Stimulated activated naive CD8-positive, alpha-beta T cell treated with anti-CD3 and anti-CD28 coated beads, Interleukin-15, Interleukin-2, amounts not matched to agents 100 ng/mL and 50 ng/mL, for 24 hours (primary cell): ENCODE measurements at regions not wholly inside any gene's neighbourhood (a gene's known extent, or its start where the extent isn't known, plus 50 kb on each side); places are given as distances from the start of the nearest gene placed in this dataset.

Experiments
- H3K27ac Mint-ChIP-seq: one replicate; pipeline ENCODE4 v1.8.0; 2021; ENCODE audit warnings: mild to moderate bottlenecking, mixed read lengths
- H3K27me3 Mint-ChIP-seq: one replicate; pipeline ENCODE4 v1.8.0; 2021; ENCODE audit warnings: mixed read lengths
- H3K36me3 Mint-ChIP-seq: one replicate; pipeline ENCODE4 v1.8.0; 2021; ENCODE audit warnings: low read depth, mixed read lengths
- H3K4me1 Mint-ChIP-seq: one replicate; pipeline ENCODE4 v1.8.0; 2021; ENCODE audit warnings: low read depth, mixed read lengths
- H3K4me3 Mint-ChIP-seq: one replicate; pipeline ENCODE4 v1.8.0; 2021; ENCODE audit warnings: mild to moderate bottlenecking, mixed read lengths
- H3K9me3 Mint-ChIP-seq: one replicate; pipeline ENCODE4 v1.8.0; 2021; ENCODE audit warnings: mixed read lengths

GRCh38 chr1:177746155-177746554 is 223.7 kb downstream of the SEC16B start:
- H3K36me3 Mint-ChIP-seq = no peaks in the 10 kb centered on the region
- no peaks in the 10 kb centered on the region for H3K27me3 Mint-ChIP-seq
- no peaks in the 10 kb centered on the region for H3K4me1 Mint-ChIP-seq
- H3K4me3 Mint-ChIP-seq = no peak overlapping the region
- H3K27ac Mint-ChIP-seq = no peak overlapping the region
- peaks cover 5% of the 10 kb centered on the region for H3K9me3 Mint-ChIP-seq

- H3K9me3 Mint-ChIP-seq = peaks cover 5% of the 10 kb centered on the region
- no peak overlapping the region for H3K4me3 Mint-ChIP-seq
- H3K27me3 Mint-ChIP-seq = no peaks in the 10 kb centered on the region
- no peaks in the 10 kb centered on the region for H3K36me3 Mint-ChIP-seq
- no peak overlapping the region for H3K27ac Mint-ChIP-seq
- no peaks in the 10 kb centered on the region for H3K4me1 Mint-ChIP-seq
Measured at GRCh38 chr1:177744906-177745305, 225.0 kb downstream of the SEC16B start.

GRCh38 chr1:177741476-177741875 is 228.4 kb downstream of the SEC16B start:
- H3K4me1 Mint-ChIP-seq = no peaks in the 10 kb centered on the region
- H3K36me3 Mint-ChIP-seq = no peaks in the 10 kb centered on the region
- H3K27ac Mint-ChIP-seq = no peak overlapping the region
- H3K27me3 Mint-ChIP-seq = no peaks in the 10 kb centered on the region
- H3K4me3 Mint-ChIP-seq = no peak overlapping the region
- no peaks in the 10 kb centered on the region for H3K9me3 Mint-ChIP-seq

- Mint-ChIP-seq H3K27me3 (no peaks in the 10 kb centered on the region), H3K9me3 (no peaks in the 10 kb centered on the region), H3K4me3 (no peak overlapping the region), H3K4me1 (no peaks in the 10 kb centered on the region), H3K36me3 (no peaks in the 10 kb centered on the region), H3K27ac (no peak overlapping the region)
Measured at GRCh38 chr1:177739780-177740179, 230.1 kb downstream of the SEC16B start.

- Mint-ChIP-seq H3K36me3 (no peaks in the 10 kb centered on the region), H3K9me3 (peaks cover 4% of the 10 kb centered on the region), H3K4me1 (no peaks in the 10 kb centered on the region), H3K27me3 (no peaks in the 10 kb centered on the region), H3K4me3 (no peak overlapping the region), H3K27ac (no peak overlapping the region)
Measured at GRCh38 chr1:177737456-177737855, 232.4 kb downstream of the SEC16B start.

- Mint-ChIP-seq H3K36me3 (no peaks in the 10 kb centered on the region), H3K4me3 (no peak overlapping the region), H3K9me3 (peaks cover 12% of the 10 kb centered on the region), H3K27ac (no peak overlapping the region), H3K4me1 (no peaks in the 10 kb centered on the region), H3K27me3 (no peaks in the 10 kb centered on the region)
Measured at GRCh38 chr1:177732178-177732577, 237.7 kb downstream of the SEC16B start.

GRCh38 chr1:177729646-177730045 is 240.2 kb downstream of the SEC16B start:
- Mint-ChIP-seq H3K27ac (no peak overlapping the region), H3K4me3 (no peak overlapping the region)

GRCh38 chr1:177723533-177723932 is 246.3 kb downstream of the SEC16B start:
- Mint-ChIP-seq H3K9me3 (peaks cover 28% of the 10 kb centered on the region), H3K36me3 (no peaks in the 10 kb centered on the region), H3K4me3 (no peak overlapping the region)

More at GRCh38 chr1:177729646-177730045, 240.2 kb downstream of the SEC16B start:
- Mint-ChIP-seq H3K9me3 (peaks cover 19% of the 10 kb centered on the region), H3K4me1 (no peaks in the 10 kb centered on the region), H3K36me3 (no peaks in the 10 kb centered on the region), H3K27me3 (no peaks in the 10 kb centered on the region)

GRCh38 chr1:177710696-177711620 is 258.9 kb downstream of the SEC16B start:
- H3K27ac Mint-ChIP-seq = no peak overlapping the region
- no peaks in the 10 kb centered on the region for H3K4me1 Mint-ChIP-seq
- H3K27me3 Mint-ChIP-seq = no peaks in the 10 kb centered on the region
- H3K9me3 Mint-ChIP-seq = no peaks in the 10 kb centered on the region
- H3K4me3 Mint-ChIP-seq = no peak overlapping the region
- no peaks in the 10 kb centered on the region for H3K36me3 Mint-ChIP-seq

More at GRCh38 chr1:177723533-177723932, 246.3 kb downstream of the SEC16B start:
- Mint-ChIP-seq H3K27ac (no peak overlapping the region), H3K27me3 (no peaks in the 10 kb centered on the region), H3K4me1 (no peaks in the 10 kb centered on the region)

- H3K9me3 Mint-ChIP-seq = no peaks in the 10 kb centered on the region
- H3K4me3 Mint-ChIP-seq = no peak overlapping the region
Measured at GRCh38 chr1:177708406-177708805, 261.5 kb downstream of the SEC16B start.

GRCh38 chr1:177706977-177707376 is 262.9 kb downstream of the SEC16B start:
- Mint-ChIP-seq H3K27ac (no peak overlapping the region), H3K4me3 (no peak overlapping the region), H3K36me3 (no peaks in the 10 kb centered on the region), H3K4me1 (no peaks in the 10 kb centered on the region), H3K27me3 (no peaks in the 10 kb centered on the region), H3K9me3 (no peaks in the 10 kb centered on the region)

More at GRCh38 chr1:177708406-177708805, 261.5 kb downstream of the SEC16B start:
- Mint-ChIP-seq H3K27me3 (no peaks in the 10 kb centered on the region), H3K4me1 (no peaks in the 10 kb centered on the region), H3K27ac (no peak overlapping the region), H3K36me3 (no peaks in the 10 kb centered on the region)

GRCh38 chr1:177705839-177706238 is 264.0 kb downstream of the SEC16B start:
- H3K4me1 Mint-ChIP-seq = no peaks in the 10 kb centered on the region
- no peaks in the 10 kb centered on the region for H3K9me3 Mint-ChIP-seq
- H3K27ac Mint-ChIP-seq = no peak overlapping the region
- no peaks in the 10 kb centered on the region for H3K27me3 Mint-ChIP-seq
- no peaks in the 10 kb centered on the region for H3K36me3 Mint-ChIP-seq
- no peak overlapping the region for H3K4me3 Mint-ChIP-seq

- no peaks in the 10 kb centered on the region for H3K27me3 Mint-ChIP-seq
- H3K4me1 Mint-ChIP-seq = no peaks in the 10 kb centered on the region
- H3K27ac Mint-ChIP-seq = no peak overlapping the region
- no peaks in the 10 kb centered on the region for H3K36me3 Mint-ChIP-seq
- no peak overlapping the region for H3K4me3 Mint-ChIP-seq
- no peaks in the 10 kb centered on the region for H3K9me3 Mint-ChIP-seq
Measured at GRCh38 chr1:177703888-177704446, 265.9 kb downstream of the SEC16B start.

GRCh38 chr1:177701654-177702353 is 268.1 kb downstream of the SEC16B start:
- Mint-ChIP-seq H3K27ac (no peak overlapping the region), H3K27me3 (no peaks in the 10 kb centered on the region), H3K4me1 (no peaks in the 10 kb centered on the region)

GRCh38 chr1:177700856-177701255 is 269.0 kb downstream of the SEC16B start:
- Mint-ChIP-seq H3K27ac (no peak overlapping the region), H3K4me3 (no peak overlapping the region), H3K4me1 (no peaks in the 10 kb centered on the region), H3K27me3 (no peaks in the 10 kb centered on the region), H3K9me3 (no peaks in the 10 kb centered on the region), H3K36me3 (no peaks in the 10 kb centered on the region)

More at GRCh38 chr1:177701654-177702353, 268.1 kb downstream of the SEC16B start:
- H3K4me3 Mint-ChIP-seq = no peak overlapping the region
- H3K9me3 Mint-ChIP-seq = no peaks in the 10 kb centered on the region
- no peaks in the 10 kb centered on the region for H3K36me3 Mint-ChIP-seq
